Mesothelial cell of epicardium (in vitro differentiated cells): ENCODE measurements at regions not wholly inside any gene's neighbourhood (a gene's known extent, or its start where the extent isn't known, plus 50 kb on each side); places are given as distances from the start of the nearest gene placed in this dataset.
A peak's percentile ranks its signal among the peaks of the same experiment; 100 is the strongest.

Experiments
- DNase-seq, 2 experiments: peaks; one replicate each; pipeline ENCODE4 v3.0.0; 2021; ENCODE audit warnings: low spot score in 2 of 2; ENCODE audit not compliant: unreplicated experiment in 2 of 2
- H3K27ac Mint-ChIP-seq: 2 replicates; pipeline ENCODE4 v1.8.0; 2021; ENCODE audit warnings: mixed read lengths
- H3K27me3 Mint-ChIP-seq: 2 replicates; pipeline ENCODE4 v1.8.0; 2021; ENCODE audit warnings: low read depth, mixed read lengths
- H3K36me3 Mint-ChIP-seq: 2 replicates; pipeline ENCODE4 v1.8.0; 2021; ENCODE audit warnings: mixed read lengths
- H3K4me1 Mint-ChIP-seq: 2 replicates; pipeline ENCODE4 v1.8.0; 2021; ENCODE audit warnings: mixed read lengths
- H3K4me3 Mint-ChIP-seq: 2 replicates; pipeline ENCODE4 v1.8.0; 2021; ENCODE audit warnings: mild to moderate bottlenecking, moderate library complexity, mixed read lengths
- H3K9me3 Mint-ChIP-seq: 2 replicates; pipeline ENCODE4 v1.8.0; 2021; ENCODE audit warnings: mixed read lengths
- CTCF ChIP-seq: fragments of 200-600 bp; sonication (generic); IDR thresholded peaks from one replicate; pipeline ENCODE4 v1.5.0; 2021; ENCODE audit warnings: antibody characterized with exemption; ENCODE audit not compliant: unreplicated experiment

- no peak for DNase-seq
Observed at GRCh38 chr11:129252621-129253020, 60.5 kb upstream of the ARHGAP32 start.

GRCh38 chr11:129251067-129251466, 58.9 kb upstream of the ARHGAP32 start:
- Mint-ChIP-seq H3K27ac (no peak overlapping the region), H3K27me3 (no peaks in the 10 kb centered on the region), H3K4me3 (no peak overlapping the region), H3K9me3 (peaks cover 6% of the 10 kb centered on the region), H3K36me3 (no peaks in the 10 kb centered on the region), H3K4me1 (peaks cover 60% of the 10 kb centered on the region)
- TF ChIP-seq CTCF: no peak
- DNase-seq: no peak

More at GRCh38 chr11:129252621-129253020, 60.5 kb upstream of the ARHGAP32 start:
- no peak for TF ChIP-seq CTCF
- H3K4me3 Mint-ChIP-seq: no peak overlapping the region
- H3K4me1 Mint-ChIP-seq: peaks cover 47% of the 10 kb centered on the region
- no peaks in the 10 kb centered on the region for H3K36me3 Mint-ChIP-seq
- H3K9me3 Mint-ChIP-seq: peaks cover 6% of the 10 kb centered on the region
- peak overlapping the region; percentile 2 for H3K27ac Mint-ChIP-seq
- no peaks in the 10 kb centered on the region for H3K27me3 Mint-ChIP-seq

GRCh38 chr11:129249923-129250322, 57.8 kb upstream of the ARHGAP32 start:
- Mint-ChIP-seq H3K36me3 (no peaks in the 10 kb centered on the region), H3K4me3 (no peak overlapping the region), H3K9me3 (no peaks in the 10 kb centered on the region), H3K27me3 (no peaks in the 10 kb centered on the region), H3K4me1 (peaks cover 55% of the 10 kb centered on the region), H3K27ac (no peak overlapping the region)
- DNase-seq: no peak
- no peak for TF ChIP-seq CTCF

DNA sequence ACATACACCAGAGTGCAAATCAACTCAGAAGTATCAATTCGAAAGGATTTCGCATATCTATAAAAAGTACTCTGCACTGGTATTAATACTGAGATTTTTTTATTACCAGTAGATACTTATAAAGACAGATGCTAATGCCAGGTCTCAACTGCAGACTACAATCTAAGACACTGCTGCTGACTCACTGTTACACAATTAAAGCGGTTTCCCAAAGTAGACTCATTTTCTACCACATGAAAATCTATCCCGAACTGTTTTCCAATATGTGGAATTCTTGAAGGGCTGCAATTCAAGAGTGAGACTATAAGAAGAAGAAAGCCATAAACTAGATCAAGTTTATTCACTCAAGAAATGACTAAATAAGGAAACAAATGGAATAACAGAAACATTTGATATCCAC, 57.2 kb upstream of the ARHGAP32 start:
- Mint-ChIP-seq H3K27ac (no peak overlapping the region), H3K36me3 (no peaks in the 10 kb centered on the region), H3K9me3 (no peaks in the 10 kb centered on the region), H3K27me3 (no peaks in the 10 kb centered on the region), H3K4me3 (no peak overlapping the region), H3K4me1 (peaks cover 49% of the 10 kb centered on the region)
- TF ChIP-seq CTCF: no peak
- no peak for DNase-seq

DNA sequence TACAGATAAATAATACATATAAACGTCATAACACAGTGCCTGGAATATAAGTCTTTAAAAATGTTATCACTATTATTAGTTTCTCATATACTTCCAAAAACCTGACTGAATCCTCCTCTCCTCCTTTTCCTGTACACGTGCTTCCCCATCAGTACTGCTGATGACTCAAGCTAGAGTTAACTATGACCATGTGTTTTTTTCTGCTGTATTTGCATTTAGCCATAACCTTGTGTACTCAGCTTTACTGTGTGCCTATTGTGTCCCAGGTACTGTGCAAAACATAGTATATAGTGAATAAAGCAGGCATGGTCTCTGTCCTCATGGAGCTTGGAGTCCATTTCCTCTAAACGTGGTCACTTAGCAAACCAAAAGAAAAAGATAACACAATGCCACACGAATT, 56.5 kb upstream of the ARHGAP32 start:
- TF ChIP-seq CTCF: no peak
- DNase-seq: no peak
- Mint-ChIP-seq H3K36me3 (no peaks in the 10 kb centered on the region), H3K27me3 (no peaks in the 10 kb centered on the region), H3K4me3 (no peak overlapping the region), H3K27ac (peak overlapping the region; percentile 81), H3K9me3 (peaks cover 1% of the 10 kb centered on the region), H3K4me1 (peaks cover 47% of the 10 kb centered on the region)

DNA sequence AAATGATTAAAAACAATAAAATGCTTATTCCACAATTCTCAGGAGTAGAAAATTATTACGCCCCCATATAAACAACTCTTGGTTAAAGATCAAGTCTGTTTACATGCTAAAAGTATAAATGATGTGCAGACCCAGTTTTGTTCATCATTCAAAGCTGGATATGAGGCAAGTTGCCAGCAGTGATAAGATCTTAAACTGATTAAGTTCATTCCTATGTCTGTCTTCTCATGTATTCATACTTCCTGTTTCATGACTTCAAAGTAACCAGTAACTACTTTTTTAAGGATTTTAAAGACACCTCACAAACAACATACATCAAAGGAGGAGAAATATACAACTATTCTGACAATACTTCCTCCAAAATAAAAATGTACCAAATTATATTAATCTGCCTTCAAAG, 55.0 kb upstream of the ARHGAP32 start:
- H3K4me3 Mint-ChIP-seq: no peak overlapping the region
- DNase-seq: no peak
- TF ChIP-seq CTCF: no peak

More for the DNA sequence above, 55.0 kb upstream of the ARHGAP32 start:
- H3K4me1 Mint-ChIP-seq: peaks cover 39% of the 10 kb centered on the region
- peak overlapping the region; percentile 81 for H3K27ac Mint-ChIP-seq
- peaks cover 11% of the 10 kb centered on the region for H3K9me3 Mint-ChIP-seq
- no peaks in the 10 kb centered on the region for H3K36me3 Mint-ChIP-seq
- H3K27me3 Mint-ChIP-seq: no peaks in the 10 kb centered on the region
